Naive thymus-derived CD4-positive, alpha-beta T cell (primary cell): ENCODE measurements at regions not wholly inside any gene's neighbourhood (a gene's known extent, or its start where the extent isn't known, plus 50 kb on each side); places are given as distances from the start of the nearest gene placed in this dataset.

Source experiments
- ATAC-seq: fragments of 150-1000 bp; cut with Tn5 transposase; 2 replicates; pipeline ENCODE4 v1.10.0; 2021; ENCODE audit warnings: mild to moderate bottlenecking, moderate library complexity
- CTCF ChIA-PET: fragments of 350-600 bp; sonication (Branson Sonifier 250); formaldehyde crosslinking; loops from one replicate; lab custom pipeline; 2021; ENCODE audit warnings: antibody characterized with exemption; lab: Charles Lee
- POLR2A ChIA-PET: fragments of 350-600 bp; sonication (Branson Sonifier 250); formaldehyde crosslinking; loops from one replicate; lab custom pipeline; 2021; ENCODE audit warnings: antibody characterized with exemption, inconsistent platforms; lab: Charles Lee
- DNase-seq, 9 donors: peaks; one replicate each; pipeline versions ENCODE4 v3.0.0 to v3.0.0-alpha.2; 2020 to 2022; ENCODE audit warnings: mixed read lengths in 1 of 9
- H3K27ac ChIP-seq: one replicate; pipeline ENCODE4 v1.7.0; 2013; ENCODE audit warnings: mild to moderate bottlenecking, low read depth, low read length, moderate library complexity
- H3K27me3 ChIP-seq, 2 donors: one replicate each; pipeline ENCODE4 v1.7.0; 2013; ENCODE audit warnings: low read length in 2 of 2, mild to moderate bottlenecking in 2 of 2, moderate library complexity in 2 of 2; ENCODE audit not compliant: control insufficient read depth in 2 of 2, insufficient read depth in 2 of 2
- H3K36me3 ChIP-seq, 3 experiments: 1 replicate in 2 of 3; 2 replicates in 1 of 3; pipeline ENCODE4 v1.7.0; 2013; ENCODE audit warnings: low read length in 3 of 3, mild to moderate bottlenecking in 3 of 3, moderate library complexity in 1 of 3; ENCODE audit not compliant: insufficient read depth in 3 of 3, control insufficient read depth in 2 of 3
- H3K4me1 ChIP-seq, 2 donors: one replicate each; pipeline ENCODE4 v1.7.0; 2013; ENCODE audit warnings: low read length in 2 of 2, mild to moderate bottlenecking in 2 of 2, moderate library complexity in 1 of 2; ENCODE audit not compliant: control insufficient read depth in 2 of 2, insufficient read depth in 2 of 2
- H3K4me3 ChIP-seq: 2 replicates; pipeline ENCODE4 v1.7.0; 2013; ENCODE audit warnings: mild to moderate bottlenecking, low read length
- H3K9me3 ChIP-seq, 3 experiments: 1 replicate in 2 of 3; 2 replicates in 1 of 3; pipeline ENCODE4 v1.7.0; 2013; ENCODE audit warnings: low read length in 3 of 3; ENCODE audit not compliant: control insufficient read depth in 2 of 3
- H3K27ac Mint-ChIP-seq, 9 donors: one replicate each; pipeline ENCODE4 v1.8.0; 2020 to 2022; ENCODE audit warnings: mixed read lengths in 9 of 9, mild to moderate bottlenecking in 8 of 9, moderate library complexity in 5 of 9, inconsistent platforms in 2 of 9
- H3K27me3 Mint-ChIP-seq, 5 donors: one replicate each; pipeline ENCODE4 v1.8.0; 2021 to 2022; ENCODE audit warnings: mixed read lengths in 5 of 5, mild to moderate bottlenecking in 1 of 5
- H3K36me3 Mint-ChIP-seq, 5 donors: one replicate each; pipeline ENCODE4 v1.8.0; 2020 to 2022; ENCODE audit warnings: mixed read lengths in 5 of 5, mild to moderate bottlenecking in 3 of 5, inconsistent platforms in 1 of 5
- H3K4me1 Mint-ChIP-seq, 7 donors: one replicate each; pipeline ENCODE4 v1.8.0; 2020 to 2022; ENCODE audit warnings: mixed read lengths in 7 of 7, mild to moderate bottlenecking in 3 of 7, inconsistent platforms in 1 of 7
- H3K4me3 Mint-ChIP-seq, 10 donors: one replicate each; pipeline ENCODE4 v1.8.0; 2020 to 2022; ENCODE audit warnings: mild to moderate bottlenecking in 10 of 10, mixed read lengths in 10 of 10, moderate library complexity in 6 of 10, inconsistent platforms in 2 of 10
- H3K9me3 Mint-ChIP-seq, 11 donors: one replicate each; pipeline ENCODE4 v1.8.0; 2020 to 2022; ENCODE audit warnings: mixed read lengths in 11 of 11, mild to moderate bottlenecking in 4 of 11, inconsistent platforms in 1 of 11, moderate library complexity in 1 of 11
- intact Hi-C, 2 donors: fragments of 100-400 bp; cut with micrococcal nuclease; formaldehyde crosslinking; loops; one replicate each; pipeline ENCODE4 v1.15.1; 2023

GRCh38 chr22:48653929-48654328 lies 1173.7 kb downstream of the BRD1 start:
- no peak for ATAC-seq
- no peaks in the 10 kb centered on the region for H3K36me3 Mint-ChIP-seq
- no peaks in the 10 kb centered on the region for H3K27me3 ChIP-seq
- ChIA-PET POLR2A (no interaction called here), CTCF (no interaction called here)
- no peaks in the 10 kb centered on the region for H3K9me3 ChIP-seq
- no peaks in the 10 kb centered on the region for H3K4me1 ChIP-seq
- H3K27ac Mint-ChIP-seq = no peak overlapping the region
- no peak overlapping the region for H3K4me3 Mint-ChIP-seq
- no peak overlapping the region for H3K27ac ChIP-seq
- no peaks in the 10 kb centered on the region for H3K36me3 ChIP-seq
- intact Hi-C loops = no loop called here
- H3K4me3 ChIP-seq = no peak overlapping the region
- H3K4me1 Mint-ChIP-seq = no peaks in the 10 kb centered on the region
- H3K27me3 Mint-ChIP-seq = peaks cover 0 to 6% (median 0%) of the 10 kb centered on the region in 5 donors
- peaks cover 0 to 5% (median 0%) of the 10 kb centered on the region in 11 donors for H3K9me3 Mint-ChIP-seq
- no peak for DNase-seq

- H3K4me3 Mint-ChIP-seq = no peak overlapping the region
- no peak for DNase-seq
- intact Hi-C loops = no loop called here
- ChIA-PET CTCF (no interaction called here), POLR2A (no interaction called here)
- Histone ChIP-seq H3K4me1 (no peaks in the 10 kb centered on the region), H3K27ac (no peak overlapping the region), H3K27me3 (no peaks in the 10 kb centered on the region), H3K9me3 (no peaks in the 10 kb centered on the region), H3K4me3 (no peak overlapping the region), H3K36me3 (no peaks in the 10 kb centered on the region)
- H3K27ac Mint-ChIP-seq = no peak overlapping the region
- H3K9me3 Mint-ChIP-seq = peaks cover 0 to 5% (median 0%) of the 10 kb centered on the region in 11 donors
- no peaks in the 10 kb centered on the region for H3K4me1 Mint-ChIP-seq
- no peaks in the 10 kb centered on the region for H3K27me3 Mint-ChIP-seq
- no peaks in the 10 kb centered on the region for H3K36me3 Mint-ChIP-seq
- ATAC-seq = no peak
Measured at GRCh38 chr22:48653306-48653705, 1174.4 kb downstream of the BRD1 start.

- no peaks in the 10 kb centered on the region for H3K36me3 Mint-ChIP-seq
- H3K4me3 ChIP-seq = no peak overlapping the region
- CTCF ChIA-PET = no interaction called here
- no peaks in the 10 kb centered on the region for H3K36me3 ChIP-seq
- H3K27me3 Mint-ChIP-seq = no peaks in the 10 kb centered on the region
- H3K4me1 ChIP-seq = no peaks in the 10 kb centered on the region
- no peak overlapping the region for H3K4me3 Mint-ChIP-seq
- no peaks in the 10 kb centered on the region for H3K9me3 ChIP-seq
- H3K9me3 Mint-ChIP-seq = peaks cover 0 to 5% (median 0%) of the 10 kb centered on the region in 11 donors
- no peak overlapping the region for H3K27ac ChIP-seq
- ATAC-seq (no peak), DNase-seq (no peak)
- intact Hi-C loops = no loop called here
- H3K27me3 ChIP-seq = no peaks in the 10 kb centered on the region
- no peak overlapping the region for H3K27ac Mint-ChIP-seq
- POLR2A ChIA-PET = no interaction called here
- H3K4me1 Mint-ChIP-seq = no peaks in the 10 kb centered on the region
Measured at GRCh38 chr22:48652796-48653195, 1174.9 kb downstream of the BRD1 start.

- Histone ChIP-seq H3K9me3 (no peaks in the 10 kb centered on the region), H3K4me3 (no peak overlapping the region), H3K36me3 (no peaks in the 10 kb centered on the region), H3K27ac (no peak overlapping the region), H3K27me3 (no peaks in the 10 kb centered on the region), H3K4me1 (no peaks in the 10 kb centered on the region)
- ChIA-PET POLR2A (no interaction called here), CTCF (no interaction called here)
- ATAC-seq = no peak
- intact Hi-C loops = no loop called here
- H3K36me3 Mint-ChIP-seq = no peaks in the 10 kb centered on the region
- no peak for DNase-seq
- no peaks in the 10 kb centered on the region for H3K4me1 Mint-ChIP-seq
- H3K27me3 Mint-ChIP-seq = no peaks in the 10 kb centered on the region
- H3K9me3 Mint-ChIP-seq = peaks cover 0 to 5% (median 0%) of the 10 kb centered on the region in 11 donors
- H3K4me3 Mint-ChIP-seq = no peak overlapping the region
- H3K27ac Mint-ChIP-seq = no peak overlapping the region
Measured at GRCh38 chr22:48651981-48652538, 1175.6 kb downstream of the BRD1 start.

GRCh38 chr22:48651036-48651890 lies 1176.4 kb downstream of the BRD1 start:
- POLR2A ChIA-PET = no interaction called here
- H3K4me1 Mint-ChIP-seq = no peaks in the 10 kb centered on the region
- intact Hi-C loops = no loop called here

GRCh38 chr22:48650323-48651035 lies 1177.2 kb downstream of the BRD1 start:
- Mint-ChIP-seq H3K9me3 (peaks cover 0 to 5% (median 0%) of the 10 kb centered on the region in 11 donors), H3K36me3 (no peaks in the 10 kb centered on the region), H3K4me3 (no peak overlapping the region), H3K27me3 (no peaks in the 10 kb centered on the region), H3K4me1 (no peaks in the 10 kb centered on the region), H3K27ac (no peak overlapping the region)
- intact Hi-C loops = no loop called here
- no peak for DNase-seq
- Histone ChIP-seq H3K36me3 (no peaks in the 10 kb centered on the region), H3K4me3 (no peak overlapping the region), H3K27me3 (no peaks in the 10 kb centered on the region), H3K9me3 (no peaks in the 10 kb centered on the region), H3K27ac (no peak overlapping the region), H3K4me1 (no peaks in the 10 kb centered on the region)
- ChIA-PET POLR2A (no interaction called here), CTCF (no interaction called here)
- ATAC-seq = no peak

More at GRCh38 chr22:48651036-48651890, 1176.4 kb downstream of the BRD1 start:
- no peak for DNase-seq
- Mint-ChIP-seq H3K9me3 (peaks cover 0 to 5% (median 0%) of the 10 kb centered on the region in 11 donors), H3K27me3 (no peaks in the 10 kb centered on the region), H3K4me3 (no peak overlapping the region), H3K36me3 (no peaks in the 10 kb centered on the region), H3K27ac (no peak overlapping the region)
- CTCF ChIA-PET = no interaction called here
- ATAC-seq = no peak
- Histone ChIP-seq H3K27ac (no peak overlapping the region), H3K4me1 (no peaks in the 10 kb centered on the region), H3K27me3 (no peaks in the 10 kb centered on the region), H3K9me3 (no peaks in the 10 kb centered on the region), H3K4me3 (no peak overlapping the region), H3K36me3 (no peaks in the 10 kb centered on the region)
